HG03175 (cell line): ENCODE measurements at regions not wholly inside any gene's neighbourhood (a gene's known extent, or its start where the extent isn't known, plus 50 kb on each side); places are given as distances from the start of the nearest gene placed in this dataset.
"Not testable (repeated sequence)": the region's sequence is repeated elsewhere in the genome, so short reads cannot be mapped to it uniquely, and the experiment has no call there.

Source experiments
- ATAC-seq: cut with Tn5 transposase; IDR thresholded peaks from one replicate; pipeline ENCODE4 v1.9.1; 2021; ENCODE audit warnings: mild to moderate bottlenecking, moderate library complexity; ENCODE audit not compliant: unreplicated experiment

- no peak for ATAC-seq
Observed at GRCh38 chr7:51592842-51593599, 276.4 kb upstream of the COBL start.

GRCh38 chr7:51591223-51591622, 274.6 kb upstream of the COBL start:
- ATAC-seq, result no peak

GRCh38 chr7:51590746-51591145, 274.1 kb upstream of the COBL start:
- no peak for ATAC-seq

DNA sequence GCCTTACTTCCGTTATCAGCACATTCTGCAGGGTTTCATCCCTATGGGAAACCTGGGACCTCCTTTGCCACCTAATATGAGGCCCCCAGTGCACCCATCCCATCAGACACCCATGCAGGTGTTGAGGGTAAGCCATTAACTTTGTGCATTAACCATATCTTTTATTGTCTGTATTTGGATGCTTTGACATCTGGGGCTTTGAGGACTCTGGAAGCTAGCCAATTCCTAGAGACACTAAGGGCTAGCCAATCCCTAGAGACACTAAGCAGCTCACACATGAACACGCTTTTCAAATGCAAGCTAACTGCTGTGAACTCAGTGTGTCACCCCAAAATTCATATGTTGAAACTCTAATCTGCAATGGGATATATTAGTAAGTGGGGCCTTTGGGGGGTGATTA, 272.5 kb upstream of the COBL start:
- ATAC-seq, result no peak

- ATAC-seq, result no peak
Observed at GRCh38 chr7:51587604-51588003, 271.0 kb upstream of the COBL start.

GRCh38 chr7:51577390-51577789, 260.8 kb upstream of the COBL start:
- ATAC-seq, result no peak

DNA sequence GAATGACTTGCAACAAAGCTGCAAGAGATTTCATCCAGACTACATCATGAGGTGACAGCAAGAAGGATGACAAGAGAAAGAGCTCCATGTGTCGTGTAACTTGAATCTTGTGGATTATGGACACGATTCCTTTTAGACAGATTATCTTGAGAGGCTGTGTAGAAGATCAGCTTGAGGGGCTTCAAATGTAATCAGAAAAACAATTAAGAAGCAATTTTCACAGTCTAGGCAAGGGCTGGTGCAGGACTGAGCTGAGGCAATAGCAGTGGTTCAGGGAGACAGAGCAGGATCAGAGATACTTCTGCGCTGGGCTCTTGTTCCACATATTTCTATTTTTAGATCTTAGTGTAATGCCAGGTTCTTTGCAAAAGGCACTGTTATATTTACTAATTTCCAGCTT, 253.0 kb upstream of the COBL start:
- ATAC-seq, result no peak

GRCh38 chr7:51569176-51569575, 252.6 kb upstream of the COBL start:
- ATAC-seq, result no peak

GRCh38 chr7:51551070-51551469, 234.5 kb upstream of the COBL start:
- ATAC-seq, result no peak

- no peak for ATAC-seq
Observed at GRCh38 chr7:51545131-51545530, 228.5 kb upstream of the COBL start.

DNA sequence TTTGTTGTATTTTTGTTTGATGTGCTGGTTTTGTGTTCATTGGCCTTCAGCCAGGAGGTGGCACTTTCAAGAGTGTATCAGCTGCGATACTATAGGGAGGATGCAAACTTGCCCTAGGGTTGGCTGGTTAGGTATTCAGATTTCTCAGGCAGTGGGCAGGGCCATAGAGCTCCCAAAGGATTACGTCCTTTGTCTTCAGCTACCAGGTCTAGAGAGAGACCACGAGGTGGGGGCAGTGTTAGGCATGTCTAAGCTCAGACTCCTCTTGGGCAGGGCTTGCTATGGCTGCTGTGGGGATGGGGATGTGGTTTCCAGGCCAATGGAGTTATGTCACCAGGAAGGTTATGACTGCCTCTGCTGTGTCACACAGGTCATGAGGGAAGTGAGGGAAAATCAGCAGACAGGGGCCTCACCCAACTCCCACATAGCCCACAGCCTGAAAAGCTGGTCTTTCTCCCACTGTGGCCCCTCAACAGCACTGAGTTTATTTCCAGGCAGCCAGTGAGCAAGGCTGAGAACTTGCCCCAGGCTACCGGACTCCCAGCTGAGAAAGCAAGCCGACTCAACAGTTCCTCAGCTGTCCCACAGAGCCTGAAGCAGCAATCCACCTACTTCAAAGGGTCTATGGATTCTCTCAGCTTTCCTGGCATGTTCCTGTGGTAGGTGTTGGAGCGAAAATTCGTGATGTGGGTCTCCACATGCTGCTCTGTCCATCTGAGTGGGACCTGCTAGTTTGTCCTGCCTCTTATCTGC, 227.4 kb upstream of the COBL start:
- ATAC-seq, result no peak

DNA sequence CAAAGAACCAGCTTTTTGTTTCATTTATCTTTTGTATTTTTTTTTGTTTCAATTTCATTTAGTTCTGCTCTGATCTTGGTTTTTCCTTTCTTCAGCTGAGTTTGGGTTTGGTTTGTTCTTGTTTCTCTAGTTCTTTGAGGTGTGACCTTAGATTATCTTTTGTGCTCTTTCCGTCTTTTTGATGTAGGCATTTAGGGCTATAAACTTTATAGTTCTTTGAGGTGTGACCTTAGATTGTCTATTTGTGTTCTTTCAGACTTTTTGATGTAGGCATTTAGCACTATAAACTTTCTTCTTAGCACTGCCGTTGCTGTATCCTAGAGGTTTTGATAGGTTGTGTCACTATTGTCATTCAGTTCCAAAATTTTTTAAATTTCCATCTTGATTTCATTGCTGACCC, 224.3 kb upstream of the COBL start:
- not testable (repeated sequence) for ATAC-seq

- ATAC-seq, result no peak
Observed at GRCh38 chr7:51539840-51540239, 223.2 kb upstream of the COBL start.

DNA sequence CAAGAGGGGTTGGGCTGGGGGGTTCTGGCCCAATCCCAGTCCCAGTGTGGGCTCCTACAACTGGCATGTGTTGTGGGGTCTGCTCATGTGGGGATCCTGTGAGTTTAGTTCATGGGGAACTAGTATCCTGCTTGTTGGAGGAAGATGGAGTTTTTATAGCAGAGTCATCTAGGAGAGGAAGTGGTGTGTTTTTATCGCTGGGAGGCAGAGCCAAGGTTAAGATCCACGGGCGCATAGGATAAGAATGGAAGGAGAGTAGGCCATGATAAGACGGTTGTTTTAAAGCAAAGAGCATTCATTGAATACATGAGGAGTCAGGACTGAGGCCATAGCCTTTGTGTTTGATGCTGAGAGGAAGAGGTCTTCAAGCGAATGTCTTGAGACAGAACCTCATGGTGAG, 211.6 kb upstream of the COBL start:
- ATAC-seq, result no peak

GRCh38 chr7:51521694-51522312, 205.2 kb upstream of the COBL start:
- ATAC-seq, result no peak

DNA sequence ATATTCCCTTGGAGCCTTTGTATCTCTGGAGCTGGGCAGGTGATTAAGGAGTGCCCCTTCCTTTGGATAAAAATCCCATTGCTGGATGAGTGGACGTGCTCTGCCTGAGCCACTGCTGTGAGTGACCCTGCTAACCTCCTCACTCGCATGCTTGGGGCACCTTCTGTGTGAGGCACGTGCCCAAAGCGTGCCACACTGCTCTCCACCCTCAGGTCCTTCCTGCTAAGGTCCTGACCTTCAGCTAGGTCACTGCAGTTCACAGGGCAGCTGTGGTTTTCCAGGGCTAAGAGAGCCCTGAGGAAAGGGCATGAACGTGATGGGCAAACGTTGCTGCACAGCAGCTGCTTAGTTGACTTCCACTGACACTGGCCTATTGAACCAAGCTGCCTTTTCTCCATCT, 204.4 kb upstream of the COBL start:
- no peak for ATAC-seq

- no peak for ATAC-seq
Observed at GRCh38 chr7:51518646-51519045, 202.0 kb upstream of the COBL start.

DNA sequence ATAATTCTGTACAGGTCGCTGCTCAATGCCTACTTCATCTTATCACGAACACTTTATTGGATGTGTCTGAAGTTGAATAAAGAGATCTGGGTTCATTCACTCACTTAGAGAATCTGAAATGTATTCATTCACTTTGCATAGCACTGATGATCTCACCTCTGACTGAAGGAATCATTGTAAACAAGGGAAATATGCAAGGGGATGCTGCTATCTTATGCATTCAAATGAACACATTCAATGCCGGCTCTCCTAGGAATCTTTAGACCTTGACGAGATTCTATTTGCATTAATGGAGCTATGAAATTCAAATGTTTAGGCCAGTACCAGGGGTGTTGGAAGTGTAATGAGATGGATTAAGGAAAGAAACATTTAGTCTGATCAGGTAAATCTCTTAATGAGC, 200.6 kb upstream of the COBL start:
- no peak for ATAC-seq

- no peak for ATAC-seq
Observed at GRCh38 chr7:51501620-51502019, 185.0 kb upstream of the COBL start.

GRCh38 chr7:51482976-51483375, 166.4 kb upstream of the COBL start:
- no peak for ATAC-seq

GRCh38 chr7:51481421-51481820, 164.8 kb upstream of the COBL start:
- ATAC-seq, result no peak

DNA sequence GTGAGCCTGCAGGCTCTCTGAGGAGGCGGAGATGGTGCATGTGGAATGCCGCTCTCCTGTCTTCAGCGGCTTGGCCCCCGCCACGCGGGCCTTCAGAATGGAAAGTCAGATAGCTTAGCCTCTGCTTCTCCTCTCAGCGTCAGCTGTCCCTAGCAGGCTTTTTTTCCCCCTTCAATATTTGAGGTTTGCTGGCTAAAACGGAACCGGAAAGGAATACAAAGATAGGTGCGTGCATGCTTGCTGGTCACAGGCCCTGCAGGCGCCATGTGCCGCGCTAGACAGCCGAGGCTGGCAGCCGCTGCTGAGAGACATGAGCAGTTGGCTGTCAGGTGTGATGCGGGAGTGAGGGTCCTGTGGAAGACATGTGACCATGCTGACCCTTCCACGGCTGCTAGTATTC, 161.2 kb upstream of the COBL start:
- ATAC-seq, result no peak
